ENCODE measurements at regions not wholly inside any gene's neighbourhood (a gene's known extent, or its start where the extent isn't known, plus 50 kb on each side); places are given as distances from the start of the nearest gene placed in this dataset.

- TF ChIP-seq ZBTB26 (tag by site-specific recombination; optimal IDR thresholded peaks at IDR 0.05) (no peak), CTCF (tag by site-specific recombination; IDR thresholded peaks at IDR 0.05) (no peak), ZNF629 (tag by site-specific recombination; IDR thresholded peaks at IDR 0.05) (peak; percentile 55), ZNF138 (tag by site-specific recombination; IDR thresholded peaks at IDR 0.05; ENCODE audit: borderline replicate concordance) (no peak), ZNF561 (tag by site-specific recombination; IDR thresholded peaks at IDR 0.05; ENCODE audit: borderline replicate concordance) (no peak), ZNF18 (tag by site-specific recombination; IDR thresholded peaks at IDR 0.05) (no peak), KLF10 (tag by site-specific recombination; IDR thresholded peaks at IDR 0.05) (no peak), IKZF3 (tag by site-specific recombination; IDR thresholded peaks at IDR 0.05) (no peak)
Measured at GRCh38 chr13:104460554-104460953, 1394.3 kb upstream of the SLC10A2 start.
